Stimulated activated CD8-positive, alpha-beta memory T cell treated with anti-CD3 and anti-CD28 coated beads, Interleukin-7, amount 100 ng/mL, for 4 hours (primary cell): ENCODE measurements at regions not wholly inside any gene's neighbourhood (a gene's known extent, or its start where the extent isn't known, plus 50 kb on each side); places are given as distances from the start of the nearest gene placed in this dataset.
"Not testable (repeated sequence)": the region's sequence is repeated elsewhere in the genome, so short reads cannot be mapped to it uniquely, and the experiment has no call there.

Experiments
- DNase-seq, 2 donors: peaks; one replicate each; pipeline ENCODE4 v3.0.0-alpha.2; 2020; ENCODE audit warnings: low read depth in 2 of 2

DNA sequence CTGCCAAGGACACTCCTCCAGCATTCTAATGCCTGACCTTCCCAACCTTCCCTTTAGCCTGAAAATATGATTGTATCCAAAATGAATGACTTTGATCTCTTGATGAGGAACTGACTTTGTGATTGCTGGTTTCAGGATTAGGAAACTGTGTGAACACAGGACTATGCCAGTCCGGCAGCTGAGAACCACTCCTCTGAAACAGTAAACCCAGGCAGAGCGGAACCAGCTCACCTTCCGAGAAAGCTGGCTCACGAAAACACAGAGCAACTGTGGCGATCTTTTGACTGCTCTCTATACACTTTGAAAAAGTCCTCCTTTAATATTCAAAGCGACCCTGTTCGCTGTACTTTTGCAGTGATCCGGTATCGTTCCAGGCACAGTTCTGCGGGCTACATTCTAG lies 258.8 kb upstream of the IRS2 start:
- no peak for DNase-seq

DNA sequence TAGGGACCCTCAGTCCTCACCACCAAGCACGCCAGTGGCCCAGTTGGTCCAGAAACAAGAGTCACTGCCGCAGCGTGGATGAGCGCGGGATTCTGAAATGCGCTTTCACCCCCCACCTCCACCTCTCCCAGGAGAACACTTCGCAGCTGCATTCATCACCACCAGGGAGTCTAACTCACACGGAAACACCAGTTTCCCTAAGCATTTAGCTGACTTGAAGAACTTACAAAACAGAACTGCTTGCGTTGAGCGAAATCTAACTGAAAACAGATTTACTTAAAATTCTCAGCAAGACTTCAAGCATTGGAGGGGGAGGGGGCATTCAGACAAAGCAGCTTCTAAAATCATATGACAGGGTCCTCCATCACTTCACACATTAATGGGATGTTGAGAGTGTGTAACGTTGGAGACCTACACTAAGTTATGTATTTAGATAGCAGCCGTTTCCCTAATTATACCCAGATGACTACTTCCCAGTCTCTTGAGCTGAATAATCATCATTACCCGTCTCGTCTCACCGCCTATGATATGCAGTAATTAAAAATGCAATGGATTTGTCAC lies 258.2 kb upstream of the IRS2 start:
- DNase-seq, result no peak

DNA sequence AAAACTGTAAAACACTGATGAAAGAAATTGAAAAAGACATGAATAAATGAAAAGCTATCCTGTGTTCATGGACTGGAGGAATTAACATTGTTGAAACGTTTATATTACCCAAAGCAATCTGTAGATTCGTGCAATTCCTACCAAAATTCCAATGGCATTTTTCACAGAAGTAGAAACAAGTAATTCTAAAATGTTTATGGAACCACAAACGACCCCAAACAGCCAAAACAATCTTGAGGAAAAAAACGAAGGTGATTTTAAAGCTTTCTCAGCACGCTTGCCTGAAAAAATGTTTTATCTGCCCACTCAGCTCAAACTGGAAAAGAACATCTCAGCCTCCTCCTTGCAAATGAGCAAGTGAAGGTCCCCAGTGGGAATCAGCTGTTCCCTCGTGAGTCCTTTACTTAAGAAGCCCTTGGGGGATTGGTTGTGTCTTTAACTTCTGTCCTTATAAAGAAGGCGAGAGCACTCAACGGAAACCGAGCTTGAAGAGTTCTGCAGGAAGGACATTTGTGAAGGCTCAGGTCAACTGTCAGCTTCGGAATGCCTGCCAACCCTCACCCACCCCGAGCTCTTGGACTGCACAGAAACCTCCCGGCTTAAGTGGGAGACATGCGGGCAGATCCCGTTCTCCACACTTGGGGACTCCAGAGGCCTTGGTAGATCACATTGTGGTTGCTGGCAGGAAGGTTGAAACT lies 256.0 kb upstream of the IRS2 start:
- DNase-seq, result no peak

DNA sequence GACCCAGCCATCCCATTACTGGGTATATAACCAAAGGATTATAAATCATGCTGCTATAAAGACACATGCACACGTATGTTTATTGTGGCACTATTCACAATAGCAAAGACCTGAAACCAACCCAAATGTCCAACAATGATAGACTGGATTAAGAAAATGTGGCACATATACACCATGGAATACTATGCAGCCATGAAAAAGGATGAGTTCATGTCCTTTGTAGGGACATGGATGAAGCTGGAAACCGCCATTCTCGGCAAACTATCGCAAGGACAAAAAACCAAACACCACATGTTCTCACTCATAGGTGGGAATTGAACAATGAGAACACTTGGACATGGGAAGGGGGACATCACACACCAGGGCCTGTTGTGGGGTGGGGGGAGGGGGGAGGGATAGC lies 255.3 kb upstream of the IRS2 start:
- not testable (repeated sequence) for DNase-seq

DNA sequence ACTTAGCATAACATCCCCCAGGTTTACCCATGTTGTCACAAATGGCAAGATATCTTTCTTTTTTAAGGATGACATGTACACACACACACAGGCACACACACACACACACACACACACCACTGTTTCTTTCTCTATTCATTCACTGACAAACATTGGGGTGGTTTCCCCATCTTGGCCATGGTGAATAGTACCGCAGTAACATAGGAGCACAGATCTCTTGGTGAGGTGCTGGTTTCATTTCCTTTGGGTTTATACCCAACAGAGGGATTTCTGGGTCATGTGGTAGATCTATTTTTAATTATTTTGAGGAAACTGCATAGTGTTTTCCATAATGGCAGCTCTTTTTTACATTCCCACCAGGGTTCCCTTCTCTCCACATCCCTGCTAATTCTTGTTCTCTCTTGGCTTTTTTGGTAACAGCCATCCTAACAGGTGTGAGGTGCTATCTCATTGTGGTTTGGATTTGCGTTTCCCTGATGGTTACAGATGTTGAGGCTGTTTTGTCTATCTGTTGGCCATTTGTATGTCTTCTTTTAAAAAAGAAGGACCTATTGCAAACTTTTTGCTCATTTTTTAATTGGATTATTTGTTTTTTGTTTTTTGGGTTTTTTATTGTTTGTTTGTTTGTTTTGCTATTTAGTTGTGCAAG lies 251.7 kb upstream of the IRS2 start:
- DNase-seq, result no peak

DNA sequence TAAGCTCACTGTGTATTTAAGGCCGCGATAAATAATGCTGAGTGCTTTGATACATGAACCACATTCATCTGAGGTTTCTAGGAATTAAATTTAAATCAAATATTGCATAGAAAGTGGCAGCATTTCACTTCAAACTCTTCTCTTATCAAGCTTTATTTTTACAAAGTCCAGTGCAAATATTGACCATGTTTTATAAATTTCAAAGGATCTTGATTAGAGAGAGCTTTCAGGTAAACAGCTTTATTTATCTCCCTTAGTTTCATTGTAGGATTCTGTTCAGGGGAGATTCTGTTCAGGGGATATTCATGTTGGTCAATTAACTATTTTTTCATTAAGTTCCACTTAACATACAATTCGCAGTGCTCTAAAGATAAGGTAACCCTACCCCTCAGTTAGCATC lies 249.7 kb upstream of the IRS2 start:
- DNase-seq, result no peak

DNA sequence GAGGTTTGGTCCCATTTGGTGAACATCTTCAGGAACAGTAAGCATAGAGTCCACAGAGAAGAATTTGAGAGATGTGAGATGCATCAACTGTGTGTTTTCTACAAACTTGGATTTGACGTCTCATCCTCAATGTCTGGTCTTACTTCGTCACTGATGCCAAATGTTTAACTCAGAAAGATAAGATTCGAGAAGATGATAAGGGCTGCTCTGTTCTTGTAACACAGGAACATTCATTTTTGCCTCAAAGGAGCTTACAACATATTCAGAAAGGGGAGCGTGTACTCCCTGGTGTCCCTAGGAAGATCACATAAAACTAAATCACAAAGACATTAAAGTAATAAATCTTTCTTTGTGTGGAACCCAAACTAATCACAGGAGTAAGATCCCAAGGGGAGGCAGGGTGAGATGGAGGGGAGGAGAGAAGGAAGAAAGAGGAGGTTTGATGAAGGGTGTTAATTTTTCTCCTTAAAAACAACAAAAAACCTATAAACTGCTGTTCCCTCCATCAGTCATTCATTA lies 247.7 kb upstream of the IRS2 start:
- no peak for DNase-seq

DNA sequence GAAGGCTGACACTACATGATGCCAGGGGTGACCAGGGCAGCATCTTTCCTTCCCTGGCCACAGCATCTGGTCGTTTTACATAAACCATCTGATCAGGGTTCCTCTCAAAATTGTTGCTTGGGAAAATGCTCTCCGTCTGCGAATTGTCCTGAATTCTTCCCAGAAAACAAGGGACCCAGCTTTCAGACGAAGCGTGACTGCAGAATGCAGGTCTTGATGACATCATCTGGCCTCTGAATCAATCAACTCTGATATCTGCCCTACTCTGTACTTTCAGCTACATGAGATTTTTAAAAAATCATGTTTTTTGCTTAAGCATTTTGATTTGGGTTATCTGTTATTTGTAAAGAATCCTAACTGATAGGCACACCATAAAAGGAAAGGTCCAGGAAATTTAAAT lies 246.6 kb upstream of the IRS2 start:
- DNase-seq, result no peak

DNA sequence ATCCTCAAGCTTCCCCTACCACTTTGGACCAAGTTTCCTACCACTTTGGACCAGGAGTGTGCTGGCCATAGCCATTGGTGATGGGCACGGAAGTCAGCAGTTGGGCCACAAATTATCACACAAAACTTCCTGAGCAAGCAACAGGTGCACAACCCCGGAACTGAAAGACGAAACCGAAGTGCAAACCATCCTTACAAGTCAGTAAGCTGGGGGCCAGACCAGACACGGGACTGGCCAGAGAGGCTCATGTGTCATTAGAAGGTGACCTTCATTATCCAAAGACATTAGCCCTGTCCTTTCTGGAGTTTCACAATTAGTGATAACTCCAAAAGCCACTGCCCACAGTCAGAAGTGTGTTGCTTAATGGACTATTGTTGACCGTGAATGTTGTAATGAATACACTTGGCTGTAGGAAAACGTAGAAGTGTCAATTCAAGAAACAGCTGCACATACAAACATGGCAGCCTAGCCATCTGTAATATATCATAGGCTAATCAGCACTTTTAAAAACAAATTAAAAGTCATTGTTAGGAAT lies 244.1 kb upstream of the IRS2 start:
- DNase-seq, result no peak

DNA sequence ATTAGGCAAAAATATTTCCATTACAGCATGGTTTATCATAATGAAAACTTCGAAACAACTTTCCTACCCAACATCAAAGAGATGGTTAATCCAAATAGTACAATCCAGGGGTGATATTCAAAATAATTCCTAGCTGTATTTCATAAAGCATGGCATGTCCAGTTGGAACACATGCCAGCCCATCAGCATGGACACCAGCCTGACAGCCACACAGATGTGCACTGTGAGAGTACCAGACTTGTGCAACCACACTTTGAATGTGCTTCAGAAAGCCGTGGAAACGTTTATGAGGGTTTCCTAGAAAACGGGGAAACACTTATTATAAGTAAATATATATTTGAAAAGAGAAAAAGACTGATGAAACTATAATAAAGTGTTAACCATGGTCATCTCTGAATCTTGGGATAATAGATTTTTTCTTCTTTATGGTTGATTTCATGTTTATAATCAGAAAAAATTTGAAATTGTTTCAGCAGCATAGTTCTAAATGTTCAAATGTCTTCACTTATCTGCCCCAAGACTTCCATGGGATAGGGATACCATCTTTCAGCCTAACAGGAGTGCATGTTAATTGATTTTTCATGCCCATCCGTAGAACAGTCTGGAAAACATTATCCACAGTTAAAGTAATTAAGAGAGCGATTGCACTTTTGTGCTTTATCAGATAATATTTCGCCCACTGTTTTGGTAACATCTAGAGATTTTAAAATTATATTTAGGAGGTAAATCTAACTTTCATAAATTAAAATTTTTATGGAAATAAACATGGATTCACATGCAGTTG lies 242.6 kb upstream of the IRS2 start:
- no peak for DNase-seq

DNA sequence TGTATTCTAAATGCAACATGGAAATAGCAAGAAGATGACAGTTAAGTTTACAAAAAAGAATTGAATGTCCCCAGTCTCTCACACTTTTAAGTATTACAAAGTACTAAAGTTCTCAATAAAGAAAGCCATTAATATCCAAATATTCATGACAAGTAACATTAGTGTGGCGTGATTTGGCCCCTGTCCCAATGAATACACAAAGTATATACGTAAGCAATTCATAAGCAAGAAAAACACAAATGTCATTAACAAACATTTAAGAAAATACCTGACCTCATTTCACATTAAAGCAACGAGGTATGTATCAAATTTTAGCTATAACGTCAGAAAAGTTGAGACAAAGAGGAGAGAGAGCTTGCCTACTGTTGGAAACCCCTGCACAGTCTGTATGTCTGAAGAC lies 241.9 kb upstream of the IRS2 start:
- DNase-seq, result no peak

DNA sequence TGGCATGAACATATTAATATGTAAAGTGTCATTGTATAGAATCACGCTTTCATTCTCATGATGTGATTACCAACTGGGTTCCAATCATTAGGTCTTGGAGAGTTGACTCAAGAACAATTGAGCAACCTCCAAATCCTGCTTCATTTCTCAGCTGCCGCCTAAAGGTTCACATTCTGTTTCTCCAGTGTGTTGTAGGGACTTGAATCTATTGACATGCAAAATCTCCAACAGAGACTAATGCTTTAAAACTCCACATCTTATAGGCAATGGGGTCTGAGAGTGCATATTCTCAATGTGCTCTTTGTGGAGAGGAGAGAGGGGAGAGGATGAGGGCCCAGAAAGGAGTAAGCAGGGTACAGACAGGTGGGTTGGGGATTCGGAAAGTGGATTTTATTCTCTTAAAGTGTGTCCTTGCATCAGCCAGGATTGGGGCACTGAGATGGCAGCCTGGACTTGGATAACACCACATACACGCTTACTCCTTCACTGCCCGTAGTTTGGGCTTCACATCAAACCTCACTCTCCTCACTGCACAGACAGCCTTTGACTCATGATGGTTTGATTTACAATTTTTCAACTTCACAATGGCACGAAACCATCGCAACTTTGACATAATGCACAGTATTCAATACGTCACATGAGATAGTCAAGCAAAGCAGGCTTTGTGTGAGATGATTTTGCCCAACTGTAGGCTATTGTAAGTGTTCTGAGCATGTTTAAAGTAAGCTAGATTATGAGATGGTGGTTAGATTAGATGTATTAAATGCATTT lies 241.3 kb upstream of the IRS2 start:
- no peak for DNase-seq

DNA sequence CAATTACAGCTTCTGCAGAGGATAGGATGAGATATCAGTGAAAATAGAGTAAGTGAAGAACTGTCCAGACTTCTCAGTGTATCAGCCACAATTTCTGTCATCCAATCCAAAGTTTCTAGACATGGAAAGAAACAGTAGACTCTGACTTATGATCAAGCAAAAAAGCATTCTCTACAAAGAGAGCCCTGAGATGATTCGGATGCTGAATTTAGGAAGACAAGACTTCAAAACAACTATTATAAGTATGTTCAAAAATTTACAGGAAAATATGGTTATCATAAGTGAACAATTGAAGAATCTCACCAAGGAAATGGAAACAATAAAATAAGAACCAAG lies 238.2 kb upstream of the IRS2 start:
- no peak for DNase-seq

DNA sequence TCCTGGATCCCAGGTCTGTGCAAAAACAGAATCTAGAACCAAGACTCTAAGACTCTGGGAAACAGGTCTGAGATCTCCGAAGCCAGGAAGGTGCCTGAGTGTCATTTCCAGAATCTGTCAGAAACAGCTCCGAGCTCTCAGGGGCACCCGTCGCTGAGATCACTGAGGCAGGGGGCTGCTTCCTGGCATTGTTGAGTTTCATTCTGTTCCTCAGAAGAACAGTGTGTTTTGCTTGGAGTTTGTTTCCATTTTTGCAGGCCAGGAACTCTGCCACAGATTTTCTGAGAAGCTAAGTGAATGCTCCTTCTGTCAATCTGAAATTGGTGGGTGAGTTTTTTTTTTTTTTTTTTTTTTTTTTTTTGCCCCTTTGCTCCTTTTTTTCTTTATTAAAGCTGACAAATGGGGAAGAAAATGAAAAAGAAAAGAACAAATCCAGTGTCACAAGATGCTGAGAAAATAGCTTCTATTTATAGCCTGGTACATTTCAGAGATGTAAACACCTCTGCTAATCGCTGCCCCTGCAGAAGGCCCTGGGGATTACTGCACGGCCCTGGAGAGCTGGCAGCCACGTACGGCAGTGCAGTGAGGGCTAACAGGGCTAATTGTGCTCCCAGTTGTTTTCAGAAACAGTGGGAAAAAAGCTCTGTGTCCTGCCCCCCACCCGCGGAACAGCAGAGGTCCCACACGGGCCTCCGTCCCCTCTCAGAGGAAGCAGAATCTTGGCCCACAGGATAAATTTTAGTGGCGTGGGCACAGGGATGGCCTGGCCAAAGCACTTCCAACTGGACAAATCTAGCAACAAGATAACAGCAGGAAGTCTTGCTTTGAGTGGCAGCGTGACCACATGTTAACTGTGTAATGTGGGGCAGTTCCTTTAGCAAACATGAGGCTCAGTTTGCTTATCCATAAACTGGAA lies 237.6 kb upstream of the IRS2 start:
- no peak for DNase-seq

DNA sequence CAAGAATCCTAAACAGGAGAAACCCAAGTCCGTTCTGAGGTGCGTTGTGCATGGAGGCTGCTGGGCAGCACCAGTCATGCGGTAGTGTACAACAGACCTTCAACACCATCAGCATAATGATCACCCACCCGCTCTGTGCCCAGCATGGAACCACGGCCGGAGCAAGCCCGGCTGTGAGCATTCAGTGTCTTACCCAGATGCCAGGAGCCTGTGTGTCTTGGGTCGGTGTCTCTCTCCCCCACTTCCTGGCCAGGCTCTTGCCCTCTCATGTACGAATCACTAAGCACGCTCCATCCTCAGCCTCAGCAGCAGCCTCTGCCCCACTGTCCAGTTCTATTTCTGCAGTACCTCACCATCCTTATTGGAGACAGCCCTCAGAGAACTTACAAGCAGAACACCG lies 231.6 kb upstream of the IRS2 start:
- no peak for DNase-seq

DNA sequence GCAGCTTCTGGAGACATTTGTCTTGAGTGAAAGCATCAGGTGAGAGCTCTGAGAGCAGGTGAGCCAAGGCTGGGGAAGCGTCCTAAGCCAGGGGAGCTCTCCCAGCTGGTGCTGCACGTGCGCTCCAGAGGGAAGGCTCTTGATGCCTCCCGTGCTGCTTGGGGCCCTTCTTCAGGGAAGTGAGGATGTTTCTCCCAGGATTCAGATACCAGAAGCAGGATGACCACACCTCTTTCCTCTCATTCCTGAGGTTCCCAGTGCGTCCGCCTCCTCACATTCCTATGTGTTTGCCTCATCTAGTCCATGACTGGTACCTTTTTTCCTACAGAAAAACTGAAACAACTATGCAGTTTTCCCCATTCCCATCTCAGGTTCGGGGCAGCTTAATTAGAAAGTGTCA lies 231.0 kb upstream of the IRS2 start:
- DNase-seq, result no peak

DNA sequence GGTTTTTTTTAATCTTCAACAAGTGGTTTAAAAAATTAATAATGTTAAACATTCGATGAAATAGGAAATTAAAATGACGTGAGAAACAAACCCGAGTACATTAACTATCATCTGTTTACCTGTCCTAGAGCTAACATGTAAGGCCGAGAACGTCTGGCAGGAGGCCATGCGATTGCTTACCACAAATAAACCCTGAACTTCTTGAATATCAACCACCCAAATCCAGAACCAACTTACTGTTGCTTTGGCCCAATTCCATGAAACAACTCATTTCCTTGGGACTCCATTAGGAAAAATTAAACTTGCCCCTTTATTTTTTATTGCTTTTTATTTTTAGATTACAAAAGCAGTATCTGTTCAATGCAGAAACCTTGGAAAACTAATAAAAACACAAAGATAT lies 228.9 kb upstream of the IRS2 start:
- no peak for DNase-seq

DNA sequence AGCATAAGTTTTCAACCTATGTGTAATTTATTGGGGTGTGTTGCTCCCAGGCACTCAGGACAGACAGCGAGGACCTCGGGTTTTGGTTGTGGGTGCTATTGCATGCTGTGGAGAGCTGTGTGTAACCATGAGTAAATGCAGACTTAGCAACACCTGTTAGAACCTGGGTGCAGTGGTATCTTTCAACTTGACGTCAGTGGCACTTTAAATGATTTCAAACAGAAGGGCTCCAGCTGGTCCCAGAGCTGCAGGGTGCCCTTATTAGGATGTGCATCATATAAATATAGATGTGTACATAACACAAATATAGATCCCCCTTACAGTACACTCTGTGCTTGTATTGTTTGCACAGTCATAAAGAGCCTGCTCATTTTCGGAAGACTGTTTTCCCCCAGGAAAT lies 228.3 kb upstream of the IRS2 start:
- DNase-seq, result no peak

DNA sequence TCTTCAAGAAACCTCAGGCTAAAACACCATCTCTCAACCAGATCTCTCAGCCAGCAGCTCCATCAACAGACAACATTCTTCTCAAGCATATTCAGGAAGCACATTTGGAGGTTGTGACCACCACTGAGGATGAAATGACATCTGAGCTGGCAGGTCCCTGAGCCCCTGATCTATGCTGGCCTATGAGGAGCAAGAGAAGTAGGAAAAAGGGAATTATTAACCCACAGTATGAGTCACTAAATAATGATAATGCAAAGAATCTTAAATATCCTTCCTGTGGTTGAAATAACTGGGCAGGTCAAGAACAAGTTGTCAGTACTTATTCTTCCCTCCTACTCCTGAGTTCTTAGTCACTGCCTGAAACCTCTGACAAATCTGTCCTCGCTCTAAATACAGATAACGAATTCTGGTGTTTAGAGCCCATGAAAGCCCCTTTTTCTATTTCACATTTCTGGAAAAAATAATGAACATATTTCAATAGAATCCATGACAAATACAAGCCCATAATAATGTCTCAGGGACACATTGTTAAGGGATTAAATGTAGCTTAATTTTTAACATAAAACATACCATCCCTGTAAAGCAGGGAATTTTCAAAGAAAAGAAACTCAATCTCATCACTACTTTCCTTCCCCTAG lies 225.8 kb upstream of the IRS2 start:
- no peak for DNase-seq
